ENCODE measurements at regions not wholly inside any gene's neighbourhood (a gene's known extent, or its start where the extent isn't known, plus 50 kb on each side); places are given as distances from the start of the nearest gene placed in this dataset.

GRCh38 chr1:232339073-232339472, 290.9 kb downstream of the SIPA1L2 start:
- Histone ChIP-seq H3K9me3 (ENCODE audit: control insufficient read depth, insufficient read depth, low read depth, low read length) (no peaks in the 10 kb centered on the region), H3K36me3 (ENCODE audit: control insufficient read depth, insufficient read depth, low read length) (no peaks in the 10 kb centered on the region), H3K4me1 (ENCODE audit: control insufficient read depth, insufficient read depth, low read length) (no peaks in the 10 kb centered on the region), H3K27me3 (ENCODE audit: control insufficient read depth, insufficient read depth, low read length) (no peaks in the 10 kb centered on the region), H3K27ac (ENCODE audit: low read length) (no peak overlapping the region), H3K4me3 (ENCODE audit: low read depth in 2 of 2, low read length in 2 of 2) (no peak overlapping the region)
- ATAC-seq (no peak), DNase-seq (ENCODE audit: low read depth, low spot score) (no peak)
- ChIA-PET CTCF (no interaction called here), POLR2A (interaction anchor here (0.6 kb wide), 1 partner anchor 31 kb away, joined by 4 read pairs; no protein-coding TSS in a partner anchor)
- intact Hi-C loops (cut with micrococcal nuclease; ENCODE audit: unreplicated experiment) = no loop called here
- in situ Hi-C loops (cut with HindIII; ENCODE audit: low pct_unique_long_range_greater_than_20kb, low sequenced_read_pairs) = no loop called here
- TF ChIP-seq REST (IDR thresholded peaks at IDR 0.05; ENCODE audit: insufficient read depth in 1 of 2, low read depth in 2 of 2, low read length in 1 of 2) = no peak
- TF ChIP-seq SIN3A (IDR thresholded peaks at IDR 0.05; ENCODE audit: borderline replicate concordance, insufficient read depth, low read depth, low read length) = no peak
- TF ChIP-seq CTCF (IDR thresholded peaks at IDR 0.05) = no peak
- no peak for TF ChIP-seq TCF7L2 (IDR thresholded peaks at IDR 0.05; ENCODE audit: low read depth, low read length)
- no peak for TF ChIP-seq POLR2AphosphoS5 (IDR thresholded peaks at IDR 0.05; ENCODE audit: low read depth, low read length)
- no TSS peak for BruUV-seq (replicated peaks)

GRCh38 chr1:232335741-232336293, 294.1 kb downstream of the SIPA1L2 start:
- no peak overlapping the region for H3K27ac ChIP-seq (ENCODE audit: low read length)
- in situ Hi-C loops (cut with HindIII; ENCODE audit: low pct_unique_long_range_greater_than_20kb, low sequenced_read_pairs) (no loop called here), intact Hi-C loops (cut with micrococcal nuclease; ENCODE audit: unreplicated experiment) (no loop called here)
- no peak for DNase-seq (ENCODE audit: low read depth, low spot score)
- H3K27me3 ChIP-seq (ENCODE audit: control insufficient read depth, insufficient read depth, low read length) = no peaks in the 10 kb centered on the region
- no peaks in the 10 kb centered on the region for H3K36me3 ChIP-seq (ENCODE audit: control insufficient read depth, insufficient read depth, low read length)
- H3K9me3 ChIP-seq (ENCODE audit: control insufficient read depth, insufficient read depth, low read depth, low read length) = no peaks in the 10 kb centered on the region
- ChIA-PET POLR2A (no interaction called here), CTCF (no interaction called here)
- no TSS peak for BruUV-seq (replicated peaks)
- ATAC-seq = no peak
- no peaks in the 10 kb centered on the region for H3K4me1 ChIP-seq (ENCODE audit: control insufficient read depth, insufficient read depth, low read length)
- TF ChIP-seq POLR2AphosphoS5 (IDR thresholded peaks at IDR 0.05; ENCODE audit: low read depth, low read length) = no peak
- TF ChIP-seq TCF7L2 (IDR thresholded peaks at IDR 0.05; ENCODE audit: low read depth, low read length) = no peak
- no peak for TF ChIP-seq SIN3A (IDR thresholded peaks at IDR 0.05; ENCODE audit: borderline replicate concordance, insufficient read depth, low read depth, low read length)
- no peak for TF ChIP-seq REST (IDR thresholded peaks at IDR 0.05; ENCODE audit: insufficient read depth in 1 of 2, low read depth in 2 of 2, low read length in 1 of 2)
- TF ChIP-seq CTCF (IDR thresholded peaks at IDR 0.05) = no peak
- H3K4me3 ChIP-seq (ENCODE audit: low read depth in 2 of 2, low read length in 2 of 2) = no peak overlapping the region
